ENCODE measurements at regions not wholly inside any gene's neighbourhood (a gene's known extent, or its start where the extent isn't known, plus 50 kb on each side); places are given as distances from the start of the nearest gene placed in this dataset.
"Not testable (repeated sequence)": the region's sequence is repeated elsewhere in the genome, so short reads cannot be mapped to it uniquely, and the experiment has no call there.

- intact Hi-C loops (cut with DNase I) = no loop called here
- DNase-seq = no peak
Observed at GRCh38 chr4:14896656-14897175, 105.6 kb upstream of the CPEB2 start.

DNA sequence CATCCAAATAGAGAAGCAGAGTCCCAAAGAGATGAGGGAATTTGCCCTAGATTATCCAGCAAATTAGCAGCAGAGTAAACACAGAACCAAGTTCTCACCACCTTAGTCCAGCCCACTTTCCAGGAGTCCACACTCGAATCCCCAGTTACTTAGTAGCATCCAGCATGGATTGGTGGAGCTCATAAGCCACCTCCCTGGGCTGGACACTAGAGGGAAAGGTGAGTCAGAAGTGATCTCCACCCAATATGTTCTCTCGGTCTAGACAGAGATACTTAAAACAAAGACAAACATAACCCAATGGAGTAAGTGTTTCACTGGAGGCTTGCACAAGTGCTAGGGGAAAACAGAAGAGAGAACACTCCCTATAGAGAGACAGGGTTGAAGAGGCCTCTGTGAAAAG lies 105.1 kb upstream of the CPEB2 start:
- intact Hi-C loops (cut with DNase I) = no loop called here
- no peak for DNase-seq

- DNase-seq = no peak
- intact Hi-C loops (cut with DNase I) = no loop called here
Observed at GRCh38 chr4:14898989-14899388, 103.3 kb upstream of the CPEB2 start.

GRCh38 chr4:14902342-14902741 lies 99.9 kb upstream of the CPEB2 start:
- intact Hi-C loops (cut with DNase I) = no loop called here
- peak in 8 of 42 donors; percentile 21 to 48 (median 31) for DNase-seq

GRCh38 chr4:14903321-14903720 lies 99.0 kb upstream of the CPEB2 start:
- intact Hi-C loops (cut with DNase I) = no loop called here
- no peak for DNase-seq

DNA sequence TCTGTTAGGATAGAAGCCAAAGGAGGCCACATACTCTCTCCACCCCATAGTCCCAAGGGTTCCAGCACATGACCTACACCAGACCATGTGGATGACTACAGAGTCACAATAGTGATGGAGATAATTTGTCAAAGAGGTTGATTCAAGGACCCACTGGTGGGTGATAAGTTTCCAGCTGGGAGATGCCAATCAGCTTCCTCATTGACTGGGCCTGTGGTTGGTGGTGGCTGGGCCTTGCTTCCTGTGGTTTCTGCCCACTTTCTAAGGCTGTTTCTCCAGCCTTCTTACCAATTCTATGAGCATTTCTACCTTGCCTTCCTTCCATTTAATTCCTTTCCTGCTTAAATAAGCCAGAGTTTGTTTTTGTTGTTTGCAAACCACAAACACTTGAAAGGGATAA lies 95.5 kb upstream of the CPEB2 start:
- intact Hi-C loops (cut with DNase I) = no loop called here
- no peak for DNase-seq

GRCh38 chr4:14908635-14909034 lies 93.6 kb upstream of the CPEB2 start:
- no peak for DNase-seq
- intact Hi-C loops (cut with DNase I) = no loop called here

- DNase-seq = no peak
- intact Hi-C loops (cut with DNase I) = no loop called here
Observed at GRCh38 chr4:14910411-14910810, 91.9 kb upstream of the CPEB2 start.

GRCh38 chr4:14912426-14912825 lies 89.9 kb upstream of the CPEB2 start:
- intact Hi-C loops (cut with DNase I) = no loop called here
- DNase-seq = no peak

GRCh38 chr4:14915018-14915417 lies 87.3 kb upstream of the CPEB2 start:
- no peak for DNase-seq
- intact Hi-C loops (cut with DNase I) = no loop called here

DNA sequence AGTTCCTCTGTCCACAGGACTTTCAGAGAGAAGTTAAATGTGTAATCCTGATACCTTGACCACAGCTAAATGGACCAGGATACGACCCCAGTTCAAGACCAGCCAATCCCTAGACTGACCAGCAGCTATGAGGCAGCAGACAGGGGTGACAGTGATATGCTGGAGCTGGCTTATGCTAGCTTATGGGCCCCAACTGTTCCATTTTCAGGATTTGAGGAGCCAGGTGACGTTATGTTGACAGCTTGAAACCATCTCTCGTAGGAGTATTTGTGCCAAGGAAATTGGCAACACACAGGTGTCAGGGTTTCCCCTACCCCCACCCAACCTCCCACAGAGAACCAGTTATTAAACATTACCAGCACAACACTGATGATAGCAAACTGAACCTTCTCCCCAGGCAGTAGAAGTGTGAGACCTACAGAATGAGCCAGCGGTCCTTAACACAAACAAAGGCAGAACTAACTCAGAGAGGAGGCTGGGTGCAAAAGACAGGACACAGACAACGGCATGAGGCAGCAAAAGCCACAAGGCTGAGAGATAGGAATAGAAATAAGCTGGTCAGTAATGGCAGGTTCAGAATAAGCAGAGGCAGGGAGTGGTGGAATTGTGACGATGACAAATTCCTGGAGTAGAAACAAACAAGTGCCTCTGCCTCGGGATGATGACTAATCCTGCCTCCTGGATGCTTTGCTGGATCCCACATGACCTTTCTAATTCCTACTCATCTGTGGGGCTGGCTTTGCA lies 85.6 kb upstream of the CPEB2 start:
- DNase-seq = peak in 23 of 42 donors; percentile 8 to 74 (median 30)
- intact Hi-C loops (cut with DNase I) = no loop called here

DNA sequence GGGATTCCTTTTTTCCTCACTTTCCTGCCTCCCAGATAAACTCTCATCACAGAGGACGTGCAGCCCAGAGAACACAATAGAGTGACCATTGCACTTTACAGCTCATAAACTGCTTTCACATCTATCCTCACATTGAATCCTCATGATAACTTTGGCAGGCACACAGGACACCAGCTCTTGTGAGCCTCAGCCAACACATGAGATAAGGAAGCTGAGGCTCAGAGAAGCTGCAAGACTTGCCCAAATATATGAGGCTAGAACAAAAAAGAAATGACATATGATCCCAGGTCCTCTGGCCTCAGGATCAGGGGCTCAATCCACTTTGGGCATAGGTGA lies 85.0 kb upstream of the CPEB2 start:
- no peak for DNase-seq
- intact Hi-C loops (cut with DNase I) = no loop called here

- intact Hi-C loops (cut with DNase I) = no loop called here
- DNase-seq = peak in 23 of 42 donors; percentile 15 to 61 (median 36)
Observed at GRCh38 chr4:14918336-14918735, 83.9 kb upstream of the CPEB2 start.

- no peak for DNase-seq
- intact Hi-C loops (cut with DNase I) = no loop called here
Observed at GRCh38 chr4:14919785-14920184, 82.5 kb upstream of the CPEB2 start.

- no peak for DNase-seq
- intact Hi-C loops (cut with DNase I) = no loop called here
Observed at GRCh38 chr4:14920237-14920636, 82.0 kb upstream of the CPEB2 start.

GRCh38 chr4:14920759-14921320 lies 81.4 kb upstream of the CPEB2 start:
- DNase-seq = no peak
- intact Hi-C loops (cut with DNase I) = no loop called here

- intact Hi-C loops (cut with DNase I); DNase-seq: not testable (repeated sequence)
Observed at GRCh38 chr4:14921781-14922180, 80.5 kb upstream of the CPEB2 start.

DNA sequence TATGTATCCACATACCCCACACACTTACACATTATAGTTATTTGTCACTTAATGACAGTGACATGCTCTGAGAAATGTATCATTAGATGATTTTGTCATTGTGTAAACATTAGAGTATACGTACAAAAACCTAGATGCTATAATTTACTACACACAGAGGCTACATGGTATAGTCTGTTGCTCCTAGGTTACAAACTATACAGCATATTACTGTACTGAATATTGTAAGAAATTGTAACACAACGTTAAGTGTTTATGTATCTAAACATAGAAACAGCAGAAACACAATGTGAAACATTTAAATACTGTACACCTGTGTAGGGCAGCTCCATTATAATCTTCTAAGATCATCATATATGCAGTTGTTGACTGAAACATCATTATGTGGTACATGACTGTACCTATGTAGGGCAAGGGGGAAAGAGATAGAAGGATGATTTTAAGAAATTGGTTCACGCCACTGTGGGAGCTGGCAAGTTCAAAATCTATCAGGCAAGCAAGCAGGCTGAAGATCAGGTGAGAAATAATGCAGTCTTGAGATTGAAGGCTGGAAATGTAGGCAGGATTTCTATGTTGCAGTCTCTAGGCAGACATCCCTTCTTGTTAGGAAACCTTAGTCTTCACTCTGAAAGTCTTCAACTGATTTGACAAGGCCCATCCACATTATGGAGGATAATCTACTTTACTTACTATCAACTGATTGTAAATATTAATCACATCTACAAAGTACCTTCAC lies 78.0 kb upstream of the CPEB2 start:
- intact Hi-C loops (cut with DNase I) = no loop called here
- DNase-seq = no peak

- DNase-seq = no peak
- intact Hi-C loops (cut with DNase I) = no loop called here
Observed at GRCh38 chr4:14924812-14925344, 77.4 kb upstream of the CPEB2 start.

GRCh38 chr4:14925471-14925870 lies 76.8 kb upstream of the CPEB2 start:
- no peak for DNase-seq
- intact Hi-C loops (cut with DNase I) = no loop called here
